HepG2 (cell line): ENCODE measurements at regions not wholly inside any gene's neighbourhood (a gene's known extent, or its start where the extent isn't known, plus 50 kb on each side); places are given as distances from the start of the nearest gene placed in this dataset.

ENCODE experiments used
- CTCF ChIP-seq: sonication (generic); formaldehyde crosslinking; IDR thresholded peaks from 2 replicates; pipeline ENCODE4 v1.5.0; 2020; ENCODE audit warnings: mild to moderate bottlenecking, missing genetic modification reagents, moderate library complexity
- EP300 ChIP-seq, 3 experiments: sonication (generic) in 1 of 3; formaldehyde crosslinking in 1 of 3; IDR thresholded peaks; 2 replicates each; pipeline versions ENCODE4 v1.5.1 to v1.6.1; 2011 to 2020; ENCODE audit warnings: low read depth in 2 of 3, low read length in 2 of 3, borderline replicate concordance in 1 of 3, improper control_type of control experiment in 1 of 3, mild to moderate bottlenecking in 1 of 3, missing genetic modification reagents in 1 of 3, moderate library complexity in 1 of 3
- HNRNPLL ChIP-seq: fragments of 200-400 bp; formaldehyde crosslinking; IDR thresholded peaks from 2 replicates; pipeline ENCODE4 v1.6.1; 2017; ENCODE audit warnings: mild to moderate bottlenecking, low read depth, low read length; ENCODE audit not compliant: poor library complexity, severe bottlenecking
- MEIS1 ChIP-seq: sonication (generic); formaldehyde crosslinking; IDR thresholded peaks from 2 replicates; pipeline ENCODE4 v1.9.0; 2021; ENCODE audit warnings: mild to moderate bottlenecking, missing genetic modification reagents, moderate library complexity, borderline replicate concordance
- MNT ChIP-seq: fragments of 450-650 bp; IDR thresholded peaks from 2 replicates; pipeline ENCODE4 v1.6.1; 2016
- MYNN ChIP-seq: sonication (generic); formaldehyde crosslinking; IDR thresholded peaks from 2 replicates; pipeline ENCODE4 v1.4.0; 2020; ENCODE audit warnings: mild to moderate bottlenecking, low read depth, missing genetic modification reagents
- SRF ChIP-seq: IDR thresholded peaks from 2 replicates; pipeline ENCODE4 v1.6.1; 2011; ENCODE audit warnings: mild to moderate bottlenecking, low read depth, low read length, moderate library complexity
- TBP ChIP-seq: sonication (generic); formaldehyde crosslinking; IDR thresholded peaks from 2 replicates; pipeline ENCODE4 v1.5.0; 2020; ENCODE audit warnings: missing genetic modification reagents
- TF ChIP-seq, protein P1 (sequence below): sonication (generic); formaldehyde crosslinking; conservative IDR thresholded peaks from 2 replicates; pipeline ENCODE4 v1.4.0; 2020; ENCODE audit warnings: missing genetic modification reagents
- TF ChIP-seq, protein P2 (sequence below): conservative IDR thresholded peaks from 2 replicates; pipeline ENCODE4 v1.6.1; 2018; ENCODE audit warnings: missing genetic modification reagents

GRCh38 chr10:44184633-44185314 lies 200.1 kb downstream of the CXCL12 start:
- no peak for TF ChIP-seq MYNN
- no peak for TF ChIP-seq HNRNPLL
- TF ChIP-seq, protein P1, sequence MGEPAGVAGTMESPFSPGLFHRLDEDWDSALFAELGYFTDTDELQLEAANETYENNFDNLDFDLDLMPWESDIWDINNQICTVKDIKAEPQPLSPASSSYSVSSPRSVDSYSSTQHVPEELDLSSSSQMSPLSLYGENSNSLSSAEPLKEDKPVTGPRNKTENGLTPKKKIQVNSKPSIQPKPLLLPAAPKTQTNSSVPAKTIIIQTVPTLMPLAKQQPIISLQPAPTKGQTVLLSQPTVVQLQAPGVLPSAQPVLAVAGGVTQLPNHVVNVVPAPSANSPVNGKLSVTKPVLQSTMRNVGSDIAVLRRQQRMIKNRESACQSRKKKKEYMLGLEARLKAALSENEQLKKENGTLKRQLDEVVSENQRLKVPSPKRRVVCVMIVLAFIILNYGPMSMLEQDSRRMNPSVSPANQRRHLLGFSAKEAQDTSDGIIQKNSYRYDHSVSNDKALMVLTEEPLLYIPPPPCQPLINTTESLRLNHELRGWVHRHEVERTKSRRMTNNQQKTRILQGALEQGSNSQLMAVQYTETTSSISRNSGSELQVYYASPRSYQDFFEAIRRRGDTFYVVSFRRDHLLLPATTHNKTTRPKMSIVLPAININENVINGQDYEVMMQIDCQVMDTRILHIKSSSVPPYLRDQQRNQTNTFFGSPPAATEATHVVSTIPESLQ (CRISPR knock-in tag): no peak
- TF ChIP-seq EP300 (IDR thresholded peaks at IDR 0.05; ENCODE audit: low read depth in 2 of 2, low read length in 2 of 2): no peak
- TF ChIP-seq EP300 (CRISPR knock-in tag; IDR thresholded peaks at IDR 0.05; ENCODE audit: borderline replicate concordance): no peak
- no peak for TF ChIP-seq CTCF
- TF ChIP-seq MNT: no peak; the same call in 1 of the 2 replicates
- no peak for TF ChIP-seq SRF
- no peak for TF ChIP-seq MEIS1 (CRISPR knock-in tag)
- no peak for TF ChIP-seq TBP (CRISPR knock-in tag)
- TF ChIP-seq, protein P2, sequence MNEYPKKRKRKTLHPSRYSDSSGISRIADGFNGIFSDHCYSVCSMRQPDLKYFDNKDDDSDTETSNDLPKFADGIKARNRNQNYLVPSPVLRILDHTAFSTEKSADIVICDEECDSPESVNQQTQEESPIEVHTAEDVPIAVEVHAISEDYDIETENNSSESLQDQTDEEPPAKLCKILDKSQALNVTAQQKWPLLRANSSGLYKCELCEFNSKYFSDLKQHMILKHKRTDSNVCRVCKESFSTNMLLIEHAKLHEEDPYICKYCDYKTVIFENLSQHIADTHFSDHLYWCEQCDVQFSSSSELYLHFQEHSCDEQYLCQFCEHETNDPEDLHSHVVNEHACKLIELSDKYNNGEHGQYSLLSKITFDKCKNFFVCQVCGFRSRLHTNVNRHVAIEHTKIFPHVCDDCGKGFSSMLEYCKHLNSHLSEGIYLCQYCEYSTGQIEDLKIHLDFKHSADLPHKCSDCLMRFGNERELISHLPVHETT (CRISPR knock-in tag): no peak
